OCI-LY1 (cell line): ENCODE measurements at regions not wholly inside any gene's neighbourhood (a gene's known extent, or its start where the extent isn't known, plus 50 kb on each side); places are given as distances from the start of the nearest gene placed in this dataset.
"Not testable (repeated sequence)": the region's sequence is repeated elsewhere in the genome, so short reads cannot be mapped to it uniquely, and the experiment has no call there.

Experiments used
- H2AFZ ChIP-seq: fragments of 200-600 bp; sonication (generic), shearing (Covaris generic); 2 replicates; pipeline ENCODE4 v1.6.0; 2014; ENCODE audit warnings: antibody characterized with exemption, mild to moderate bottlenecking, low read length
- H3F3A ChIP-seq: fragments of 200-600 bp; sonication (generic), shearing (Covaris generic); 2 replicates; pipeline ENCODE4 v1.6.0; 2014; ENCODE audit warnings: mild to moderate bottlenecking, antibody characterized with exemption, low read length, moderate library complexity; ENCODE audit not compliant: insufficient read depth
- H3K27ac ChIP-seq: fragments of 200-600 bp; sonication (generic); 2 replicates; pipeline ENCODE4 v1.5.1; 2014; ENCODE audit warnings: low read length, mixed run types, mild to moderate bottlenecking, low read depth; ENCODE audit not compliant: poor library complexity, severe bottlenecking
- H3K27me3 ChIP-seq: fragments of 200-600 bp; sonication (generic); 2 replicates; pipeline ENCODE4 v1.6.0; 2014; ENCODE audit warnings: antibody characterized with exemption, mild to moderate bottlenecking, low read length, moderate library complexity; ENCODE audit not compliant: insufficient read depth
- H3K36me3 ChIP-seq: fragments of 200-600 bp; sonication (generic); 2 replicates; pipeline ENCODE4 v1.6.1; 2014; ENCODE audit warnings: mild to moderate bottlenecking, antibody characterized with exemption, low read length, moderate library complexity, mixed read lengths; ENCODE audit not compliant: insufficient read depth
- H3K4me1 ChIP-seq: fragments of 200-600 bp; sonication (generic); 2 replicates; pipeline ENCODE4 v1.5.1; 2014; ENCODE audit warnings: mild to moderate bottlenecking, low read length, moderate library complexity; ENCODE audit not compliant: insufficient read depth, severe bottlenecking
- H3K4me2 ChIP-seq: fragments of 200-600 bp; sonication (generic), shearing (Covaris generic); 2 replicates; pipeline ENCODE4 v1.6.1; 2014; ENCODE audit warnings: low read length
- H3K4me3 ChIP-seq: fragments of 200-600 bp; sonication (generic); 2 replicates; pipeline ENCODE4 v1.5.1; 2014; ENCODE audit warnings: low read length, low read depth, mild to moderate bottlenecking, mixed read lengths; ENCODE audit not compliant: poor library complexity, severe bottlenecking
- H3K79me2 ChIP-seq: fragments of 200-600 bp; shearing (Covaris generic); 2 replicates; pipeline ENCODE4 v1.6.1; 2016; ENCODE audit warnings: mixed run types, low read length, mixed read lengths; ENCODE audit not compliant: insufficient read depth
- H3K9ac ChIP-seq: fragments of 200-600 bp; sonication (generic), shearing (Covaris generic); 2 replicates; pipeline ENCODE4 v1.6.1; 2014; ENCODE audit warnings: mild to moderate bottlenecking, low read length, mixed read lengths
- H3K9me2 ChIP-seq: fragments of 200-600 bp; sonication (generic), shearing (Covaris generic); 2 replicates; pipeline ENCODE4 v1.6.1; 2014; ENCODE audit warnings: low read depth, mild to moderate bottlenecking, low read length, mixed read lengths
- H3K9me3 ChIP-seq: fragments of 200-600 bp; shearing (Covaris generic); 2 replicates; pipeline ENCODE4 v1.6.1; 2014; ENCODE audit warnings: low read length, mixed read lengths
- H4K20me1 ChIP-seq: fragments of 200-600 bp; sonication (generic), shearing (Covaris generic); 2 replicates; pipeline ENCODE4 v1.6.0; 2016; ENCODE audit warnings: mild to moderate bottlenecking, low read length; ENCODE audit not compliant: insufficient read depth

DNA sequence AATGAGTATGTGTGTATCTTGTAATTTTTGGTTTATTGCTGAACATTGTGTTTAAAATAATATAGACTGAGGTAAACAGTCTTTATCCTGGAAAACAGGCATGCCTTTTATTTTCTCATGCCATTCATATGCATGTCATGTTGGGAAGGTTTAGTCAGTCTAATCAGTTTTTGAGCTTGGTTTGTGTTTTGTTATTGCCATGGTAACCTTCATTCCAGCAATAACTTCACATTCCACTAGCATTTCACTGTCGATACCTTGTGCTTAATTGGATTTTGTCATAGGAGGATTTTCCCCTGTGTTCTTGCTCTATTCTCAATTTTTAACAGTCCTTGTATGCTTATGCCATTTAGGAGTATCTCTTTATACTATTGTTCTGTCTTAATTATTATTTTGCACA, 140.4 kb downstream of the SPDYE17 start:
- not testable (repeated sequence) for H3K9me3 ChIP-seq, H2AFZ ChIP-seq, H3K36me3 ChIP-seq, H3K4me2 ChIP-seq, H3K9me2 ChIP-seq, H3K27me3 ChIP-seq, H4K20me1 ChIP-seq, H3K4me3 ChIP-seq, H3F3A ChIP-seq, H3K9ac ChIP-seq, H3K27ac ChIP-seq, H3K4me1 ChIP-seq, H3K79me2 ChIP-seq

DNA sequence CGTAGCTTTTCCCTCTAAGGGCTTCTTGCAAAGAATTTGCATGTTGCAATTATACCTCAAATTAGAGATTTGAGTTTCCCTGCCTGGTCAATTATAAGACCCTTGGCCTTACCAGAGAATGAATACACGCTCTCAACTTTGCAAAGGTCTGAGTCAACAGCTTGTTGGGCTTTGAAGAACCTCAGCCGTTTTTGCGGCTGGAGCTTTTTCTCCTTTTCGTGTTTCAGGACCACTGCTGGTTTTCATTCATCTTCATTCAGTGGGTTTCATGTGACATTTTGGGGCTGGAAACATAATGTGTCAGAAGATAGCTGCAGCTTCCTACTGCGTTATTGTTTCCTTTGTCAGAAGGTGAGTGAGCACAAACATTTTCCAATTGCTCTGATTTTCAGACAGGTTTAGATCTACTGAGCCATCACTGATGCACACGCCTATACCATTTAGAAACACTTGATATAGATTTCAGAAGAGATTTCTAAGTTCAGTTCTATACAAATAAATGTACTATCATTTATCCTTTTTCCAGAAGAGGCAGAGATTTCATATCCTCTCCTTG, 152.3 kb downstream of the SPDYE17 start:
- H3K36me3 ChIP-seq, H4K20me1 ChIP-seq, H3F3A ChIP-seq, H3K27me3 ChIP-seq, H3K9me3 ChIP-seq, H3K79me2 ChIP-seq, H3K4me1 ChIP-seq, H3K9ac ChIP-seq, H3K4me3 ChIP-seq, H2AFZ ChIP-seq, H3K9me2 ChIP-seq, H3K4me2 ChIP-seq, H3K27ac ChIP-seq: not testable (repeated sequence)

DNA sequence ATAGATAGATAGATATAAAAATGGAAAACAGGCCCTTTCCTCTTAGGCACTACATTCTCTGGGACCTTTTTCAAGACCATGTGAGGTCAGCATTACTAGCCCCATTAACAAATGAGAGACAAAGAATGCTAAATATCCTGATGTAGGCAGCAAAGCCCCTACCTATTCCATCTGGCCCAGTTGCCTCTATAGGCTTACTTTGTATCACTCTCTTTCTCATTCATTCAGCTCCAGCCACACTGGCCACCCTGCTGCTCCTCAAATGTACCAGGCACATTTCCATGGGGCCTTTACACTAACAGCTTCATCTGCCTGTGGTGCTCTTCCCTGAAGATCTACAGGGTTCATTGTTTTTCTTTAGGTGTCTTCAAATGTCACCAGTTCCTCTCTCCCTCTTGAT, 156.4 kb downstream of the SPDYE17 start:
- not testable (repeated sequence) for H2AFZ ChIP-seq, H4K20me1 ChIP-seq, H3K27me3 ChIP-seq, H3F3A ChIP-seq, H3K4me2 ChIP-seq, H3K9me2 ChIP-seq, H3K4me3 ChIP-seq, H3K79me2 ChIP-seq, H3K9me3 ChIP-seq, H3K9ac ChIP-seq, H3K4me1 ChIP-seq, H3K36me3 ChIP-seq, H3K27ac ChIP-seq

DNA sequence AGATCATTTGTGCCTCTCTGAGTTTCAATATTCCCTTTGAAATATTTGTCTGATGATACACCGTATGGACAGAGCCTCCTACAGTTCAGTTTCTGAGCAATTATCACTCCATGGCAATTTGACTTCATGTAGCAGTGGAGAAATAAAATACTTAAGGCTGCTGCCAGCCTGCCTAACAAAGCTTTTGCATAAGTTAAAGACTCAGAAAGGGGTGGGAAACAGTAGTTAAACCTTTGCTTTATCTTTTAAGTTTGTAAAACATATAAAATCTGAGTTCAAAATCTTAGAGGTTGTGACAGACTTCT, 161.7 kb downstream of the SPDYE17 start:
- H3K9ac ChIP-seq, H4K20me1 ChIP-seq, H3K4me3 ChIP-seq: not testable (repeated sequence)

DNA sequence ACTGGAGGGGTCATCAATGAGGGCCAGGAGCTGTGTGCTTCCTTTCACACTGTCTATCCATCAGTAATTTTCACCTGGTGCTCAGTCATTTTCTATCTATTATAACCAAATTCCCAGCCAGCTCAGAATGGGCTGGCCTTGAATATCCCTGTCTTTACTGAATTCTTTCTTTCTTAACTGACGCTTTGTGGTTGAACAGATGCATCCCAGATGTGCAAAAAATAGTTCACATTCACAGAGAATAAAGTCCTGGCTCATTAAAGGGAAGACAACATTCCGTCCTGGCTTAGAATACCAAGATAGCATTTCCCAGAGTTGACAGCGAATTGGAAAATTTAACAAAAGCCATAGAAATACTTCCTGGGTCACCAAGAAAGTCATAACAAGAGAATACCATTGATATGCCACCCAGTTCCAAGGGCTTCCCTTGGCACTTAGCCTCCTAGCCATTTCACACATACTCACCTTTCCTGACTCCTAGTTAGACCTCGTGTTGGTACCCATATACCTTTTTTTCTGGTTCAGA, 164.7 kb downstream of the SPDYE17 start:
- not testable (repeated sequence) for H3K27ac ChIP-seq, H3K9me3 ChIP-seq, H3K4me1 ChIP-seq, H3K36me3 ChIP-seq, H4K20me1 ChIP-seq, H3K4me2 ChIP-seq, H2AFZ ChIP-seq, H3F3A ChIP-seq, H3K27me3 ChIP-seq, H3K4me3 ChIP-seq, H3K9ac ChIP-seq, H3K9me2 ChIP-seq, H3K79me2 ChIP-seq

More for the DNA sequence above, 161.7 kb downstream of the SPDYE17 start:
- not testable (repeated sequence) for H3K27ac ChIP-seq, H3K9me2 ChIP-seq, H3K4me2 ChIP-seq, H3K27me3 ChIP-seq, H3F3A ChIP-seq, H3K79me2 ChIP-seq, H3K36me3 ChIP-seq, H3K4me1 ChIP-seq, H2AFZ ChIP-seq, H3K9me3 ChIP-seq

DNA sequence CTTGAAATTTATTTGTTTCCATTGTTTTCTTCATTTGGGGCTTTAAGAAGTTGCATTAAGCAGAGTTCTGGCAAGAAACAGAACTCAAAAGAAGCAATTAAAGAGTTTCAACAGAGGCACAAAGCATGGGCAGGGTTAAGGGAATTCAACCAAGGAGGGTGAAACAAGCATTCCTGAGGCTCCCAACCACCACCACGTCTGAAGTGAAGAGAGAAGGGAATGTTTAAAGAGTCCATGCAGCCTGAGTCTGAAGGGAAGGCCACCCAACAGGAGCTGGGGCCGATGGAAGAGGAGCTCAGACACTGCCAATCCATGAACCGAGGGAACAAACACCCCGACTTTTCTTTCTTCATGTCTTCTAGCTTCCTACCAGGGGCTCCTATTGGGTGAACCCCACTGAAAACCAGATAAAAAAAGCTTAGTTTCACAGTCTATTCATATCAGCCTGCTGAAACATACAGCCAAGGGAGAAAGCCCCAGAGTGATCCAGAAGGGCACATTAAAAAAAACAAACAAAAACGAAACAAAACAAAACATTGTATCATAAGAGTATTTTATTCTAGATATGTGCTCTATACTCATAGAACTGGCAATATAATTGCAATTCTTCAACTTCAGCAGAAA, 168.9 kb downstream of the SPDYE17 start:
- not testable (repeated sequence) for H3F3A ChIP-seq

DNA sequence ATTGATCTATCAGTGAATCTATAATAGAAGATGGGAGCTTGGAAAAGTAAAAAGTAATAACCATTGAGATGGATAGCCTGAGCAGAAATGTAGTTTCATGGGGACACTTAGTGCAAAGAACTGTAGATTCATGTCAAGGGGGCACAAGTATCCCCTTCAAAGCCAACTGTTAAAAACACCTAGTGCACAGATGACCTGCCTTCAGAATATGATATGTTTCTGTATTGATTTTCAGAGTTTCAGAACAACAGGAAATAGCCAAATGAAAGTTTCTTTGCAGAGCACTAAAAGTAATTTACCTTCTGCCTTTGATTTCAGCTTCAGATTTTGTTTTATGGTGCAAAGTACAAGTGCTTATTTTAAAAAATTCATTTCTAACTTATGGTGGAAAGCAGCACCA, 169.9 kb downstream of the SPDYE17 start:
- H3K4me2 ChIP-seq, H3K9me2 ChIP-seq, H4K20me1 ChIP-seq, H3K27me3 ChIP-seq, H3F3A ChIP-seq, H3K9me3 ChIP-seq, H3K9ac ChIP-seq, H3K4me3 ChIP-seq, H3K36me3 ChIP-seq, H3K27ac ChIP-seq, H3K4me1 ChIP-seq, H2AFZ ChIP-seq, H3K79me2 ChIP-seq: not testable (repeated sequence)

More for the DNA sequence above, 168.9 kb downstream of the SPDYE17 start:
- H4K20me1 ChIP-seq, H3K27me3 ChIP-seq, H3K4me1 ChIP-seq, H3K27ac ChIP-seq, H3K9me3 ChIP-seq, H3K9ac ChIP-seq, H3K4me2 ChIP-seq, H3K36me3 ChIP-seq, H3K4me3 ChIP-seq, H3K79me2 ChIP-seq, H3K9me2 ChIP-seq, H2AFZ ChIP-seq: not testable (repeated sequence)

DNA sequence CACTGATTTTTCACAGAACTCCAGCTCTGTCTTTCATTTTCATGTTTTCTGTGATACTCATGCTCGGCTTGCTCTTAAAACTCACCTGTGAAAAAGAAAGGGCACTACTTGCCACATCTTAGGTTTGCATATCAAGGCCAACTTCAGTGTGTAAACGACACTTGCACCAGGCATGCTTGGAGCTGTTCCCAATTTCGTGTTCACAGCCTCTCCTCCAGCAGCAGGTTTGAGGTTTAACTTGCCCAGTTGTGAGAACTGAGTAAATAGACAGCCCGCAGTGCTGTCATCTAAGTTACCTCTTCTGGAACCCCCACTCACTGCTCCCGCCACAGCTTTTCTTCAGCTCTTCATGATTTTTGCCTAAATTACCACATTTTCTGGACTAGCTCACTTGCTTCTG, 172.2 kb downstream of the SPDYE17 start:
- H4K20me1 ChIP-seq, H3K79me2 ChIP-seq, H3K4me3 ChIP-seq, H3K36me3 ChIP-seq, H3K27ac ChIP-seq, H3K9me2 ChIP-seq, H3K4me2 ChIP-seq, H3F3A ChIP-seq, H3K9ac ChIP-seq, H3K27me3 ChIP-seq, H3K9me3 ChIP-seq, H2AFZ ChIP-seq, H3K4me1 ChIP-seq: not testable (repeated sequence)
